ENCODE measurements at regions not wholly inside any gene's neighbourhood (a gene's known extent, or its start where the extent isn't known, plus 50 kb on each side); places are given as distances from the start of the nearest gene placed in this dataset.
"Not testable (repeated sequence)": the region's sequence is repeated elsewhere in the genome, so short reads cannot be mapped to it uniquely, and the experiment has no call there.

DNA sequence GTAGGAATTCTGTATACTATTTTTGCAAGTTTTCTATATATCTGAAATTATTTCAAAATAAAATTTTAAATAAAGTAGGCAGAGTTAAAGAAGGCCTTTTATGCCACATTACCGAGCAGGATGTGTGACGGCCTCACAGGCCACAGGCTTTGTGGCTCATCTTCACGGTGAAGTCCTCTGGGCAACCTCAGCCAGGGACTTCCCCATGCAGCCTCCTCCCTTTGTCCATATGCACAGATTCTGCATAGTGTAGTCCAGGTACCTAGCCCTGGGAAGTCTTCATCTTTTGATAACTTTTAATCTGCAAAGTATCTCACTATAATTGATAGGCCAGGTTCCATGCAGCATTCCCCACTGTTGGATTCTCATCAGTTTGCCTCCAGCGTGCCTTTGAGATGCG lies 62.8 kb downstream of the ARHGAP11B start:
- not testable (repeated sequence) for H3K9me3 ChIP-seq (ENCODE audit: low read depth, low read length); H3K4me3 ChIP-seq (ENCODE audit: low read length); H3K4me1 ChIP-seq (ENCODE audit: insufficient read depth, low read length); H3K27me3 ChIP-seq (ENCODE audit: insufficient read depth, low read length)

DNA sequence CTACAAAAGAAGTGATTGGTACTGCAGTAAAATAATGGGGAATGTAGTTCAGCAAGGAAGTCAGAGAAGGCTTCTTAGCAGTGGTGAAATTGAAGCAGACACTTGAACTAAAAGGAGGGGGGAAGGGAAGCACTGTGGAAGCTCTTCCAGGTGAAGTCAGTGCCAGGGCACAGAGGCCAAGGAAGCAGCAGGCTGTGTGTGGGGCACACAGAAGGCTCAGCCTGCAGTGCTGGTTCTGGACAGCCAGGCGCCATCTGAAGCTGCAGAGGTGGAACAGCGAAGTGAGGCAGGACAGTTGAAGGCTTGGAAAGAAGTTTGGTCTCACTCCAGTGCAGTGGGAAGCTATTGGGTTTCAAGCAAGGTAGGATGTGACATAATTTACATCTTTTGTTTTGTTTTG lies 64.2 kb downstream of the ARHGAP11B start:
- H3K27me3 ChIP-seq (ENCODE audit: insufficient read depth, low read length); H3K4me1 ChIP-seq (ENCODE audit: insufficient read depth, low read length); H3K9me3 ChIP-seq (ENCODE audit: low read depth, low read length); H3K4me3 ChIP-seq (ENCODE audit: low read length): not testable (repeated sequence)

DNA sequence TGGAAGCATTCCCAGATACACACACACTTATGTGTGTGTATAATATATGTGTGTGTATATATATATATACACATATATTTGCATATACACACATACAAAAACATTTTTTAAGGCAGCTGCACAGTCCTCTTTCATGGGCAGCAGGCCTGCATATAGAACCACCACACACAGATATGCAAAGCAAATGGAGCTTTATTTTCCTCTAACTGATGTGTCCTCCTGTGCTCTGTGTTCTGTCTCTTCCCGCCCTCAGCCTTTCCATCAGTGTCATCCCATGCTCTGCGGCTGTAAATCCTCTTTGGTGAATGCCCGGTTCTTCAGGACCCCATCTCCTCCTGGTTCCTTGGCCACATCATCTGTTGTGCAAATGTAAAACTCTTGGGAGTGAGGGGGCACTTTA lies 69.9 kb downstream of the ARHGAP11B start:
- not testable (repeated sequence) for H3K4me1 ChIP-seq (ENCODE audit: insufficient read depth, low read length); H3K4me3 ChIP-seq (ENCODE audit: low read length); H3K27me3 ChIP-seq (ENCODE audit: insufficient read depth, low read length); H3K9me3 ChIP-seq (ENCODE audit: low read depth, low read length)

DNA sequence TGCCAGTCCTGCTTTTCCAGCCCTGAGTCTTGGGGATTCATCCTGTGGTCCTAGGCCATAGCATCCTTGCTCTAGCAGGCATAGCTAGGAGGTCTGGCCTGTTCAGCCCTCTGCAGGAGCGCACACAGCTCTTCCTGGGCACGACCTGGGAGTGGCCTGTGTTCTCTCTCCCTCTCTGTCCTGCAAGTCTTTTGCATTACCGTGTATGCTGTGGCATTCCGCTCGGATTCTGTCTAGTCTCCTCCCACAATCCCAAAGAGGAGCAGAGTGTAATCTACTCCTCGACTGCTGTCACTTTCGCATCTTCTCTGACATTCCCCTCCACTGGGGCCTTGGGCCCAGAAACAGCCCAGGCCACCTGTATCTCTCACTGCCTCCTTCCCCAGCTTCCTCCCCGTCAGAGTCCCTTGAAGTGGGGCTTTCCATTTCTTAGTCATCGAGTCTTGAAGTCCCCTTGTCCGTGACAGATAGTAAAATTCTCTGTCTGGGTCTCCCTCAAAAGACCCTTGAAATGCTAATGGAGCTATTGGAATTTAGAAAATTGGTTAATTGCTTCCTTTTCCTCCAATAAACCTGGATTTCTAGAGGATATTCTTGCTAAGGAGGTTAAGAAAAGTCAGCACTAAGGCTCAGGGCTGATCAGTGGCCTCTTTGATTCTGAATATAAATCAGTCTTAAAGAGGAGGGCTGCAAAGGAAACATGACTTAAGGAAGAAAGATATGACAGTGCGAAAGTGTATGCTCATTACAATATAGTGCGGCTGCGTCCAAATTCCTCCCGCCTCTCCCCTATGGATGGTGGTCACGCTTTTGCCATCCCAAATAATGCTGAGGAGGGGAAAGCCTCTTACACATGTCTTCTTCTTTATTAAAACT lies 70.7 kb downstream of the ARHGAP11B start:
- H3K4me1 ChIP-seq (ENCODE audit: insufficient read depth, low read length); H3K4me3 ChIP-seq (ENCODE audit: low read length); H3K27me3 ChIP-seq (ENCODE audit: insufficient read depth, low read length); H3K9me3 ChIP-seq (ENCODE audit: low read depth, low read length): not testable (repeated sequence)

DNA sequence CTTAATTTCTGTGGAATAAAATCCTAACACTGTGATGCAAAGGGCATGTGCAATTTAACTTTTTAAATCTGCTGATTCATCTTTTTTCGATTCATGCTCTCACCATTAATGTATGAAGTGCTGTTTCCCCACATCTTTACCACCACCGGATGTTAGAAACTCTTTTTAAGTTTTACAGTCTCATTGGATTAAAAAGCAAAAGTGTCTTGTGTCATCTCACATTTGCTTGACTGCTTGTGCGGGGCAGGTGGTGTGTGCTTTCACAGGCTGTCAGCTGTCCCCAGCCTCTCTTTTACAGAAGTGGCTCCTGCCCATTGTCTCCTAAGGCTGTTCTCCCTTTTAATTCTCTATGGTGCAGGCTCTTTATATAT lies 71.4 kb downstream of the ARHGAP11B start:
- H3K27me3 ChIP-seq (ENCODE audit: insufficient read depth, low read length); H3K4me1 ChIP-seq (ENCODE audit: insufficient read depth, low read length); H3K9me3 ChIP-seq (ENCODE audit: low read depth, low read length); H3K4me3 ChIP-seq (ENCODE audit: low read length): not testable (repeated sequence)

DNA sequence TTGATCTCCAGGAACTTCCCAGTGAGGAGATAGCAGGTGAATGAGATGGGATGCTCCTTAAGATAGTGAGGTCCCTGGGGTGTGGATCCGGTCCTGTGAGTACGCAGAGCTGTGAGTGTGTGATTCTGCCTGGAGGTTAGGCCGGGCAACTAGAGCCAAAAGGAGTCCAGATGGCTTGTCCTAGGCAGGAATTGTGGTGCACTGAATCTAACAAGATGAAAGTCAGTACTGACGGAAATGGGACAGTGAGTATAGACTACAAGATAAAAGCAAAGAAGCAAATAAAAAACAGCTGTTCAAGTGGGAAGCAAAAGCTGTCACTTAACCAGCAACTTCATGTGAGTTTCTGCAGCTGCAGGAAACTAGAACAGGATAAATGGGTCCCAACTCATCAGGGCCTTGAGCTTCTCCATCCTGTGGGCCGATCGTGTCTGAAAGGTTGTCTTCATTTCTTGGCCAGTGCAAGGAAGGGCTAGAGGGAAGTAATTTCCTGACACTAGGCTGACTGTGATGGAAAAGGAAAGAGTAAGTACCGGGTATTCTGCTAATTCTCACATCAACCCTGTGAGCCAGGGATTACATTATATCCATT lies 74.2 kb downstream of the ARHGAP11B start:
- H3K27me3 ChIP-seq (ENCODE audit: insufficient read depth, low read length); H3K4me1 ChIP-seq (ENCODE audit: insufficient read depth, low read length); H3K4me3 ChIP-seq (ENCODE audit: low read length); H3K9me3 ChIP-seq (ENCODE audit: low read depth, low read length): not testable (repeated sequence)

DNA sequence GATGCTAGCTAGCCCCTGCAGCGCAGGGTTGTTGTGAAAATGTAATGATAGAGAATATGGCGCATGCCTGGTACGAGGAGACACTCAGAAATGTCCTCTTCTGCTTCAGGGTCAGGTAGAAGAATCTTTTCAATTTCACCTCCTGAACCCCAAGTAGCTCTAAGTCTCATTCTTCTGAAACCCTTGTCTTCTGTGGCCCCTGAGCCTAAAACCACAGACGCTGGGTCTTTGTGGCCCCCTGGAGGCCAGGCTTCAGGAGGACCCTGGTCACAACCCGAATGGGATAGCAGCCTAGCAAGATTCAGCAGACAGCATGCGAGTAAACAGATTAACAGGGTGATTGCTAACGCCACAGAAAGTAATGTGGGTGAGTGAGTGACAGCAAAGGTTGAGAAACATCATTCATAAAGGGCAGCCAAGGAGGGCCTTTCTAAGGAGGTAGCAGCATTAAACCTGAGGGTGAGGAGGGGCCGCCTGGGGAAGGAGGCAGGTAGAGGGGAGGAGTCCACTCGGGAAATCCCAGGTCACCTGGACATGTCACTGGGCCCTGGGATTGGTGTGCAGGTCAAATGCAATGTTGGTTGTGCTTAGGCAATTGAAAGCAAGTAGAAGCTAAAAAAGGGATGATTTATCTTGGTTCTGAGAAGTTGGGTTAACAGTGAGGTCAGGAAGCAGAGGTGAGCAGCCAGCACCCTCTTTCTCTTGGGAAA lies 82.2 kb downstream of the ARHGAP11B start:
- H3K27me3 ChIP-seq (ENCODE audit: insufficient read depth, low read length); H3K4me1 ChIP-seq (ENCODE audit: insufficient read depth, low read length); H3K9me3 ChIP-seq (ENCODE audit: low read depth, low read length); H3K4me3 ChIP-seq (ENCODE audit: low read length): not testable (repeated sequence)

DNA sequence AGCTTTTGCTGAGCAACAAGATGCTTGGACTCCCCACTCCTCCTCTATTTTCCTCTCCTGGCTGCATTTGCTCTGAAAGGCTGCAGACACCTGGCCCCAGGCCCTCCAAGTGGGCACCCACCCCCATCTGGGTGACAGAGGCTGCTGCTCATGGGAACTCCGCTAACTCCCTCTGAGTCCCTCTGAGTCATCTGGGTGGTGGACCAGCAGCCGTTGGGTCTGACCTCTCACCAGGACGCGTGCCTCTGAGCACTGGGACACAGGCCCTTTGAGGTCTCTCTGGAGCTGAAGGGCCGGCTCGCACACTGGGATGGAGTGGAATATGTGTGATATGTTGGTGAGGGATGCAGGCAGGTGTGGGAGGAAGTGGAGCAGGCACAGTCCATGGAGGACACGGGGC lies 82.9 kb downstream of the ARHGAP11B start:
- H3K4me1 ChIP-seq (ENCODE audit: insufficient read depth, low read length); H3K9me3 ChIP-seq (ENCODE audit: low read depth, low read length); H3K27me3 ChIP-seq (ENCODE audit: insufficient read depth, low read length); H3K4me3 ChIP-seq (ENCODE audit: low read length): not testable (repeated sequence)

DNA sequence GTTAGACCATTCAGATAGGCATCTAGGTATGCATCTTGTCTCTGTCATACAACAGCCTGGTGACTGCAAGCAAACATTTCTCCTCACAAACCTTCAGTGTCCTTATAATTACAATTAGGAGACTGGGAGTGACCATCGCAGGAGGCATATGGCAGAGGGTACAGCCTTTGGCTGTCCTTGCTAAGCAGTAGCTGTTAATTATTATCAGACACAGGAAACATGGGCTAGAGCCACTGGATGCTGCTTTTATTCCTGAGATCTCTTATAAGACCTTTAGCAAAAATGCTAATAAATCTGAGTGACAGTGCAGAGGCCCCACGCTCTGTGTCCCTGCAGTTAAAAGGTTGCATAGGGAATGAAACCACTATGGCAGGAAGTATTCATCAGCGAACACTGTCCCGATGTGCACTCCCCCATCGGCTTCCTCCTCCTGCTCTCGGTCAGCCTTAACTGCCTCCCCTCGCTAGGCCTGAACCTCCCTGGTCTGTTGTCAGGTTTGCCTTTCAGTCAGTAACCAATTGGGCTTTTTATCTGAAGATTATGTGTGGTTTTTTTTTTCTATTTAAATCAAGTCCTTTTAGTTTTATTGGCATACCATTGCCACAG lies 92.2 kb downstream of the ARHGAP11B start:
- not testable (repeated sequence) for H3K27me3 ChIP-seq (ENCODE audit: insufficient read depth, low read length); H3K4me1 ChIP-seq (ENCODE audit: insufficient read depth, low read length); H3K4me3 ChIP-seq (ENCODE audit: low read length); H3K9me3 ChIP-seq (ENCODE audit: low read depth, low read length)

DNA sequence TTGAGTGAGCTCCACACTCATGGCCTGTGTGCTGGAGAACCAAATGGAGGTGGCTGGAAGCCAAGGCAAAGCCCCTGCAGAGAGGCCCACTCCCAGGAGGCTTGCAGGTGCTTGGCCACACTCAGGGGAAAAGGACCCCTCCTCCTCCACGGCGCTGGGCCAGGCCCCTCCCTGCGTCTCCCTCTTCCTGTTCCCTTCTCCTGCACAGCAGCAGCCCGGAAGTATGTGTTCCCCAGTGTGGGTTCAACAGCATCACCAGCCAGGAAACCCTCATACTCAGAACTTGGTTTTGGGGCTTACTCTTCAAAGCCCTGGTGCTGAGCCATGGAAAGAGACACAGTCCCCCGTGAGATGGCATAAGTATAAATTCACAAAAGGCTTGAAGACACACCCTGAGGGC lies 93.4 kb downstream of the ARHGAP11B start:
- not testable (repeated sequence) for H3K9me3 ChIP-seq (ENCODE audit: low read depth, low read length); H3K4me3 ChIP-seq (ENCODE audit: low read length); H3K27me3 ChIP-seq (ENCODE audit: insufficient read depth, low read length); H3K4me1 ChIP-seq (ENCODE audit: insufficient read depth, low read length)

DNA sequence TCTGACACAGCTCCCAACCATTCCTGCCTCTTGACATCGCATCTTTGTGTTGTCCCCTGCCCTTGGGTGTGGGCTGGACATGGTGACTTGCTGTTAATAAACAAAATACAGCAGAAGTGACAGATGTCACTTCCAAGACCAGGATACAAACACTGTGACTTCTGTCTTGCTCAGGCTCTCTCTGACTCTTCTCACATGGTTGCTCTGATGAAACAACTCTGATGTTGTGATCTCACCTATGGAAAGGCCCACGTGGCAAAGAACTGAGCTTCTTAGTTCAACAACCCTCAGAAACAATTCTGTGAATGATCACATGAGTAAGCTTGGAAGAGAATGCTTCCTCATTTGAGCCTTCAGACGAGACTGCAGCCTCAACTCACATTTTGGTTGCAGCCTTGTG lies 94.9 kb downstream of the ARHGAP11B start:
- not testable (repeated sequence) for H3K27me3 ChIP-seq (ENCODE audit: insufficient read depth, low read length); H3K4me3 ChIP-seq (ENCODE audit: low read length); H3K9me3 ChIP-seq (ENCODE audit: low read depth, low read length); H3K4me1 ChIP-seq (ENCODE audit: insufficient read depth, low read length)

DNA sequence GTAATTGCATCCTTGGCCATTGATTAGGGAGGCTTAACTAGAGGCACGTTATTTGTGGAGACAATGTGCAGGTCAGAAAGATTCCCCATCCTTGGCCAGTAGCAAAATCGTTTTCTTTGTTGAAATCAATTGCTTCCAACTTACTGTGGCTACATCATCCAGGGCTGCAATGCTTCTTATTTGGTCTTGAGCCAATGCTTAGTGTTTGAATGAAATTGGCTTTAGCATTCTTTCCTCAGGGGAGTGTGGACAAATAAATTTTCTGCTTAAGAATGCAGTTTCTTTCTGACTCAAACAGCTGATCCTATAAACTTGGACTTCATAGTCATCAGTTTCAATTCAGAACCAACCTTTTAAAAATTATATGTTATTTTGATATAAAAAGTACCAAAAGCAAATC lies 95.6 kb downstream of the ARHGAP11B start:
- H3K27me3 ChIP-seq (ENCODE audit: insufficient read depth, low read length); H3K9me3 ChIP-seq (ENCODE audit: low read depth, low read length); H3K4me3 ChIP-seq (ENCODE audit: low read length): not testable (repeated sequence)

DNA sequence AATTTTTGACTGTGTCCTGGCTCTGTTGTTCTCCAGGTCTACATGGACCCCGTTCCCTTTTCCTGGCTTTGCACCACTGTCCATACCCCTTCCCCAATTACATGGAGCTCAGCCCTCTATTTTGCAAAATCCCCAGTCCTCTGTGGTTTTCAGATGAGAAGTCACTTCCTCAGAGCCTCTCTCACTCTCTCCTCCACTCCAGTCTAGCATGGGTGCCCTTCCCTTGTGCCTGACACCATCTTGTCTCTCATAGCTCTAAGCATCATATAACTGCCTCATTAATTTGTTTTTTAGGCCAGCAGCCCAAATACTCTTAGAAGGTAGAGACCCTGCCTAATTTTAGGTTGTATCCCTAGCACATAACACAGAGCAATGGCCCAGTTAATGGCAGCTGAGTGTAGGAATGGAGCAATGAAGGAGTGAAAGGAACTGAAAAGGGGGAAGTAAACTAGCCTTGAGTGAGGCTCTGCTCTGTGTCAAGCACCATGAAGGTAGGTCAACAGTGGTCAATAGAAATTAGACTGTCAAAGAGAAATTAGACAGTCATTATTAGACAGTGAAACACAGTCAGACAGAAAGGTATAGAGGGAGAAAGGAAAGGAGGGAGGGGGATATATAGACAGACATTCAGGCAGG lies 97.7 kb downstream of the ARHGAP11B start:
- H3K4me3 ChIP-seq (ENCODE audit: low read length); H3K4me1 ChIP-seq (ENCODE audit: insufficient read depth, low read length); H3K27me3 ChIP-seq (ENCODE audit: insufficient read depth, low read length); H3K9me3 ChIP-seq (ENCODE audit: low read depth, low read length): not testable (repeated sequence)

More for the DNA sequence above, 95.6 kb downstream of the ARHGAP11B start:
- not testable (repeated sequence) for H3K4me1 ChIP-seq (ENCODE audit: insufficient read depth, low read length)

DNA sequence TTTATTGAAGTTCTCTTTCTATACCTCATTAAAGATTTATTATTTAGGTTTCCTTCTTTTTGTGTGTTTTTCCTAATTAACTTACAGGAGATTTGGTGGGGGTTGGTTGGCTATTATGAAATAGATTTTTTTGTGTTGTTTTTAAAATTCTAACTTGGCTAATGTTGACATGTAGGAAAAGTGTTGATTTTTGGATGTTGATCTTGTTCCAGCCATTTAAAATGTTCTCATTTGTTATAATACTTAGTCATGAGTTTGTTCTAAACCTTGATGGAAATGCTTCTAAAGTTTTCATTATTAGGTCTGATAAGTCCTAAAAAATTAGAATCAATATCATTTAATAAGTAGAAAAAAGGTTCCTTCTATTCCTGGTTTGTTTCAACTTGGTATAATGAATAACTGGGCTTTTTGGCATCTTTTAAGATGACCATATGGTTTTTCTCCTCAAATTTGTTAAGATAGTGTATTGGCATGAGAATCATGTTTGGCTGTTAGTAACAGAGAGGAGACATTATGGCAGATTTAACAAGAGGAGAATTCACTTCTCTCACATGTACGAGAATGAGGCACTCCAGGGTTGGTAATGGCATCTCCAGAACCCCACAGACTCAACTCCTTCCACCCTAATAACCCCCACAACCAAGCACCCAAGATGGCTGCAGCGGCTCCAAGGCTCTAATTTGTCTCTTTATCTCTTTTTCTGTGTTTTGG lies 104.1 kb downstream of the ARHGAP11B start:
- not testable (repeated sequence) for H3K4me3 ChIP-seq (ENCODE audit: low read length); H3K4me1 ChIP-seq (ENCODE audit: insufficient read depth, low read length); H3K27me3 ChIP-seq (ENCODE audit: insufficient read depth, low read length); H3K9me3 ChIP-seq (ENCODE audit: low read depth, low read length)

DNA sequence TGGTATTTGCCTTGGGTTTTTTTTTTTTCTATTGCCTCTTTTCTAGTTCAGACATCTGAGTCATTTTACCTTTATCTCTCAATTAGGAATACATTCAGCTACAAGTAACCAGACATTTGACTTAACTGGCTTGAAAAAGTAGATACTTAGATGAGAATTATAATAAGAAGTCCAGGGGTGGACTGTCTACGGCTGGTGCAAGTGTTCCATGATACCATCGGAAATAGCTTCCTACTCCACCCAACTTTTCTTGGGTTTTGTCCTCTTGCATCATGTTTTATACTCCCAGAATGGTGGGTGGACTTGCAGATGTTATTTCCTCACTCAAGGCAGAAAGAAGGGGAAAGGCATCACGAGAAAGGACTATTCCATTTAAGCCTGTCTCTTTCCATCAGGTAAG lies 104.7 kb downstream of the ARHGAP11B start:
- H3K4me3 ChIP-seq (ENCODE audit: low read length); H3K4me1 ChIP-seq (ENCODE audit: insufficient read depth, low read length); H3K9me3 ChIP-seq (ENCODE audit: low read depth, low read length): not testable (repeated sequence)

More for the DNA sequence above, 104.7 kb downstream of the ARHGAP11B start:
- not testable (repeated sequence) for H3K27me3 ChIP-seq (ENCODE audit: insufficient read depth, low read length)
